ENCODE measurements at regions not wholly inside any gene's neighbourhood (a gene's known extent, or its start where the extent isn't known, plus 50 kb on each side); places are given as distances from the start of the nearest gene placed in this dataset.

GRCh38 chr10:78520737-78521430, 487.2 kb downstream of the RPS24 start:
- Mint-ChIP-seq H3K36me3 (ENCODE audit: low read depth) (no peaks in the 10 kb centered on the region), H3K27me3 (ENCODE audit: low read depth) (no peaks in the 10 kb centered on the region), H3K9me3 (no peaks in the 10 kb centered on the region), H3K27ac (no peak overlapping the region), H3K4me1 (ENCODE audit: low read depth) (peaks cover 9% of the 10 kb centered on the region), H3K4me3 (no peak overlapping the region)
- intact Hi-C loops (cut with micrococcal nuclease) = loop anchor here (1.0 to 5.0 kb wide), 2 partner anchors 218 to 474 kb away; no protein-coding TSS in a partner anchor
- peak; percentile 61 for DNase-seq
- CTCF ChIA-PET = interaction anchor here (1.1 kb wide), 1 partner anchor 144 kb away, joined by 4 read pairs; no protein-coding TSS in a partner anchor

GRCh38 chr10:78523453-78523852, 489.8 kb downstream of the RPS24 start:
- CTCF ChIA-PET = interaction anchor here (1.3 kb wide), 1 partner anchor 476 kb away, joined by 3 read pairs; no protein-coding TSS in a partner anchor
- Mint-ChIP-seq H3K4me1 (ENCODE audit: low read depth) (peaks cover 9% of the 10 kb centered on the region), H3K27me3 (ENCODE audit: low read depth) (no peaks in the 10 kb centered on the region), H3K27ac (no peak overlapping the region), H3K9me3 (no peaks in the 10 kb centered on the region), H3K4me3 (no peak overlapping the region), H3K36me3 (ENCODE audit: low read depth) (no peaks in the 10 kb centered on the region)
- intact Hi-C loops (cut with micrococcal nuclease) = loop anchor here (5.0 kb wide), 1 partner anchor 476 kb away; no protein-coding TSS in a partner anchor
- DNase-seq = no peak

DNA sequence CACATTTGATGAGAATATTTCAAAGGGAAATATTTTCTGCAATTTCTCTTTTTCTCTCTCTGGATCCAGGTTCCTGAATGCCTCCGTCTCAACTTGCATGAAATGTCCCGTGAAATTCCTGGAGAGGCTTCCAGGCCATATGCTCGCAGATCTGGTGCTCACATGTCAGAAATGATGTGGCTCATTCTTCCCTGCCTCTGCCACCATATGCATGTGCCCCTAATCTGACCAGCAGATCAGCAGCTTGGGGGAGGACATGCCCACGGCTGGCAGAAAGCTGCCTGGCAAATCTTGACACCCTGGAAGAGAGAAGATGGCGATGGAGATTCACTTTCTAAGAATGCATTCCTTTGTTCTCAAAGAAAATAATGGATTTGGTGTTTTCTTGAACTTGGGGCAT, 490.7 kb downstream of the RPS24 start:
- Mint-ChIP-seq H3K4me1 (ENCODE audit: low read depth) (peaks cover 9% of the 10 kb centered on the region), H3K9me3 (no peaks in the 10 kb centered on the region), H3K4me3 (no peak overlapping the region), H3K27ac (no peak overlapping the region), H3K36me3 (ENCODE audit: low read depth) (no peaks in the 10 kb centered on the region), H3K27me3 (ENCODE audit: low read depth) (no peaks in the 10 kb centered on the region)
- CTCF ChIA-PET = interaction anchor here (1.3 kb wide), 1 partner anchor 477 kb away, joined by 3 read pairs; no protein-coding TSS in a partner anchor
- DNase-seq = no peak
- intact Hi-C loops (cut with micrococcal nuclease) = loop anchor here (5.0 kb wide), 1 partner anchor 477 kb away; no protein-coding TSS in a partner anchor

DNA sequence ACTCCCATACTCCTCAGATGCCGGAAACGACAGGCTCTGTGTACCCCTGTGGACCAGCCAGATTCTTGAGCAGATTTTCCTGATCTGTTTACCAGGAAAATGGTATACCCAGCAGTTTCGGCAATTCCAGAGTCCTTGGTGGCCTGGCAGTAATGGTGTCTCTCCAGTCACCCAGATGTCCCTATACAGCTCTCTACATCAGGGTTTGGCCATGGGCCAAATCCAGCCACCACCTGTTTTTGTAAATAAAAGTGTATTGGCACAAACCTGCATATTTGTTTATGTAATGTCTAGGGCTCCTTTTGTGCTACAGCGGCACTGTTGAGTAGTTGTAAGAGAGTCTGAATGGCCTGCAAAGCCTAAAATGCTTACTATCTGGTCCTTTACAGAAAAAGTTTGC, 491.3 kb downstream of the RPS24 start:
- no peak overlapping the region for H3K27ac Mint-ChIP-seq
- H3K9me3 Mint-ChIP-seq = no peaks in the 10 kb centered on the region
- CTCF ChIA-PET = no interaction called here
- H3K4me1 Mint-ChIP-seq (ENCODE audit: low read depth) = peaks cover 9% of the 10 kb centered on the region
- no peak for DNase-seq
- no peaks in the 10 kb centered on the region for H3K36me3 Mint-ChIP-seq (ENCODE audit: low read depth)
- intact Hi-C loops (cut with micrococcal nuclease) = loop anchor here (5.0 kb wide), 1 partner anchor 478 kb away; no protein-coding TSS in a partner anchor
- no peak overlapping the region for H3K4me3 Mint-ChIP-seq
- no peaks in the 10 kb centered on the region for H3K27me3 Mint-ChIP-seq (ENCODE audit: low read depth)

GRCh38 chr10:78526347-78526746, 492.7 kb downstream of the RPS24 start:
- Mint-ChIP-seq H3K36me3 (ENCODE audit: low read depth) (no peaks in the 10 kb centered on the region), H3K4me3 (no peak overlapping the region), H3K27ac (no peak overlapping the region), H3K27me3 (ENCODE audit: low read depth) (no peaks in the 10 kb centered on the region), H3K4me1 (ENCODE audit: low read depth) (no peaks in the 10 kb centered on the region), H3K9me3 (no peaks in the 10 kb centered on the region)
- CTCF ChIA-PET = no interaction called here
- intact Hi-C loops (cut with micrococcal nuclease) = no loop called here
- no peak for DNase-seq

- no peak for DNase-seq
- no peak overlapping the region for H3K27ac Mint-ChIP-seq
- intact Hi-C loops (cut with micrococcal nuclease) = no loop called here
- CTCF ChIA-PET = no interaction called here
- H3K4me1 Mint-ChIP-seq (ENCODE audit: low read depth) = peaks cover under 1% of the 10 kb centered on the region
- no peaks in the 10 kb centered on the region for H3K36me3 Mint-ChIP-seq (ENCODE audit: low read depth)
- H3K4me3 Mint-ChIP-seq = no peak overlapping the region
- H3K9me3 Mint-ChIP-seq = no peaks in the 10 kb centered on the region
- H3K27me3 Mint-ChIP-seq (ENCODE audit: low read depth) = no peaks in the 10 kb centered on the region
Observed at GRCh38 chr10:78527296-78527695, 493.6 kb downstream of the RPS24 start.

GRCh38 chr10:78528749-78529204, 495.1 kb downstream of the RPS24 start:
- Mint-ChIP-seq H3K4me1 (ENCODE audit: low read depth) (peaks cover 7% of the 10 kb centered on the region), H3K36me3 (ENCODE audit: low read depth) (no peaks in the 10 kb centered on the region), H3K9me3 (no peaks in the 10 kb centered on the region), H3K27me3 (ENCODE audit: low read depth) (no peaks in the 10 kb centered on the region), H3K27ac (no peak overlapping the region), H3K4me3 (no peak overlapping the region)
- no peak for DNase-seq
- intact Hi-C loops (cut with micrococcal nuclease) = no loop called here
- CTCF ChIA-PET = no interaction called here

DNA sequence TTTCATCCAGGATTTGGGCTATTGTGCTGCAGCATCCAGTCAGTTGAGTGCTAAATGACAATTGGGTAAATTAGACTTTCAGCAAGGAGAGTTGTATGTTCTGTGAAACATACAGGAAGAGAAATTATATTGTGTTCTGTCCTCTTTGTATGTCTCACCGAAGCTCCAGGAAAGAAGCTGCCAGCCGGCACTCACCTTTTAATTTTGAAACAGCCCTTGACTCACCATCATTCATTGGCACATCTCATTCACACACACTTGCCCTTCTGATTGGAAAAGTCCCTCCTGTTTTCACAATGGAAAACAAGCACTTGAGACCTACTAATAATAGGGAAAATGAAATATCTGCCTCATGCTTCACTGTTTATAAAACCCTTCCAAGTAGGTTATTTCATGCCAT, 495.6 kb downstream of the RPS24 start:
- H3K4me1 Mint-ChIP-seq (ENCODE audit: low read depth) = peaks cover 7% of the 10 kb centered on the region
- intact Hi-C loops (cut with micrococcal nuclease) = no loop called here
- no peak overlapping the region for H3K4me3 Mint-ChIP-seq
- CTCF ChIA-PET = no interaction called here
- H3K27ac Mint-ChIP-seq = no peak overlapping the region
- DNase-seq = no peak
- no peaks in the 10 kb centered on the region for H3K9me3 Mint-ChIP-seq
- no peaks in the 10 kb centered on the region for H3K27me3 Mint-ChIP-seq (ENCODE audit: low read depth)
- H3K36me3 Mint-ChIP-seq (ENCODE audit: low read depth) = no peaks in the 10 kb centered on the region

- no peak overlapping the region for H3K27ac Mint-ChIP-seq
- no peak for DNase-seq
- H3K36me3 Mint-ChIP-seq (ENCODE audit: low read depth) = no peaks in the 10 kb centered on the region
- intact Hi-C loops (cut with micrococcal nuclease) = no loop called here
- H3K27me3 Mint-ChIP-seq (ENCODE audit: low read depth) = peaks cover 2% of the 10 kb centered on the region
- H3K9me3 Mint-ChIP-seq = no peaks in the 10 kb centered on the region
- no peak overlapping the region for H3K4me3 Mint-ChIP-seq
- CTCF ChIA-PET = no interaction called here
- peaks cover 7% of the 10 kb centered on the region for H3K4me1 Mint-ChIP-seq (ENCODE audit: low read depth)
Observed at GRCh38 chr10:78531088-78531487, 497.4 kb downstream of the RPS24 start.

- intact Hi-C loops (cut with micrococcal nuclease) = no loop called here
- Mint-ChIP-seq H3K4me3 (no peak overlapping the region), H3K9me3 (no peaks in the 10 kb centered on the region), H3K27ac (no peak overlapping the region), H3K36me3 (ENCODE audit: low read depth) (no peaks in the 10 kb centered on the region), H3K27me3 (ENCODE audit: low read depth) (peaks cover 2% of the 10 kb centered on the region), H3K4me1 (ENCODE audit: low read depth) (peaks cover 7% of the 10 kb centered on the region)
- DNase-seq = no peak
- CTCF ChIA-PET = no interaction called here
Observed at GRCh38 chr10:78532480-78533042, 498.9 kb downstream of the RPS24 start.

GRCh38 chr10:78533098-78533497, 499.4 kb downstream of the RPS24 start:
- H3K4me3 Mint-ChIP-seq = no peak overlapping the region
- no peaks in the 10 kb centered on the region for H3K36me3 Mint-ChIP-seq (ENCODE audit: low read depth)
- DNase-seq = no peak
- peaks cover 2% of the 10 kb centered on the region for H3K27me3 Mint-ChIP-seq (ENCODE audit: low read depth)
- H3K4me1 Mint-ChIP-seq (ENCODE audit: low read depth) = peaks cover 7% of the 10 kb centered on the region
- no peak overlapping the region for H3K27ac Mint-ChIP-seq
- H3K9me3 Mint-ChIP-seq = no peaks in the 10 kb centered on the region
- CTCF ChIA-PET = no interaction called here
- intact Hi-C loops (cut with micrococcal nuclease) = no loop called here

- Mint-ChIP-seq H3K27ac (no peak overlapping the region), H3K4me3 (no peak overlapping the region), H3K4me1 (ENCODE audit: low read depth) (peaks cover 7% of the 10 kb centered on the region), H3K9me3 (no peaks in the 10 kb centered on the region), H3K27me3 (ENCODE audit: low read depth) (peaks cover 2% of the 10 kb centered on the region), H3K36me3 (ENCODE audit: low read depth) (no peaks in the 10 kb centered on the region)
- intact Hi-C loops (cut with micrococcal nuclease) = no loop called here
- DNase-seq = no peak
- CTCF ChIA-PET = interaction anchor here (0.6 kb wide), 1 partner anchor 398 kb away, joined by 3 read pairs; no protein-coding TSS in a partner anchor
Observed at GRCh38 chr10:78533776-78534175, 500.1 kb downstream of the RPS24 start.

DNA sequence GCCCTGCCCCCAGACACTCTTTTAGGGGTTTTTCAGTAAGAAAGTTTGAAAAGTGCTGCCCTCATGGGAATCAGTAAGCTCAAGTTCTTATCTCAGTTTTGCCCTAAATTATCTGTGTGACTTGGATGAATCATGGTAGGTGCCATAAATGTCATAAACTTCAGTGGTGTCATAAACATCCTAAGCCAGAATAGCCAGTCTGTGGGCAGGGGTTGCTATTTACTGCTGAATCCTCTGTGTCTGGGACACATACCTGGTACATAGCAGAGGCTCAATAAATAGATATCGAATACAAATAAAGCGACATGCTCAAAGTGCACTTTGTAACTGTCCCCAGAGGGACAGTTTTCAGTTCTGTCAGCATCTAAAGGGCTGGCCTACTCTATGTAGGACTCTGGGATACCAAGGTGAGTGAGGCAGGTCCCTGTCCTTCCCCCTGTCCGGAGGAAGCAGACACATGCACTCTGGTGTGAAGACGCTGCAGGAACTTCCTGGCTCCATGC, 502.1 kb downstream of the RPS24 start:
- H3K27ac Mint-ChIP-seq = no peak overlapping the region
- H3K4me1 Mint-ChIP-seq (ENCODE audit: low read depth) = peaks cover 11% of the 10 kb centered on the region
- DNase-seq = no peak
- H3K4me3 Mint-ChIP-seq = no peak overlapping the region
- H3K36me3 Mint-ChIP-seq (ENCODE audit: low read depth) = no peaks in the 10 kb centered on the region
- H3K9me3 Mint-ChIP-seq = peaks cover 2% of the 10 kb centered on the region
- CTCF ChIA-PET = no interaction called here
- intact Hi-C loops (cut with micrococcal nuclease) = no loop called here
- peaks cover 2% of the 10 kb centered on the region for H3K27me3 Mint-ChIP-seq (ENCODE audit: low read depth)

Data from activated naive CD4-positive, alpha-beta T cell treated with anti-CD3 and anti-CD28 coated beads for 36 hours (primary cell).